SU-DHL-6 (cell line): ENCODE measurements at regions not wholly inside any gene's neighbourhood (a gene's known extent, or its start where the extent isn't known, plus 50 kb on each side); places are given as distances from the start of the nearest gene placed in this dataset.

Experiments
- H2AFZ ChIP-seq: fragments of 200-600 bp; sonication (generic); 2 replicates; pipeline ENCODE4 v1.6.1; 2014; ENCODE audit warnings: low read depth, mild to moderate bottlenecking, moderate library complexity, mixed read lengths, antibody characterized with exemption, low read length; ENCODE audit not compliant: severe bottlenecking
- H3F3A ChIP-seq: fragments of 200-600 bp; shearing (Covaris generic); 2 replicates; pipeline ENCODE4 v1.6.0; 2016; ENCODE audit warnings: antibody characterized with exemption, mild to moderate bottlenecking; ENCODE audit not compliant: insufficient read depth
- H3K27ac ChIP-seq: fragments of 200-600 bp; sonication (generic); 2 replicates; pipeline ENCODE4 v1.5.1; 2016; ENCODE audit warnings: low read depth, mild to moderate bottlenecking, low read length, moderate library complexity, mixed read lengths
- H3K27me3 ChIP-seq: fragments of 200-600 bp; sonication (generic), shearing (Covaris generic); 2 replicates; pipeline ENCODE4 v1.6.0; 2014; ENCODE audit warnings: mild to moderate bottlenecking, low read length
- H3K36me3 ChIP-seq: fragments of 200-600 bp; sonication (generic); 2 replicates; pipeline ENCODE4 v1.6.1; 2014; ENCODE audit warnings: mild to moderate bottlenecking, low read length, mixed read lengths
- H3K4me2 ChIP-seq: fragments of 300-600, 200-600 bp; shearing (Covaris generic), sonication (generic); 2 replicates; pipeline ENCODE4 v1.6.0; 2014; ENCODE audit warnings: low read length, low read depth, mild to moderate bottlenecking; ENCODE audit not compliant: poor library complexity, severe bottlenecking
- H3K4me3 ChIP-seq: fragments of 200-600 bp; sonication (generic); 2 replicates; pipeline ENCODE4 v1.5.1; 2014; ENCODE audit warnings: antibody characterized with exemption, low read length, mild to moderate bottlenecking, mixed read lengths; ENCODE audit not compliant: insufficient read depth, poor library complexity, severe bottlenecking
- H3K79me2 ChIP-seq: fragments of 200-600 bp; sonication (generic); 2 replicates; pipeline ENCODE4 v1.6.1; 2014; ENCODE audit warnings: mild to moderate bottlenecking, low read length, moderate library complexity; ENCODE audit not compliant: insufficient read depth
- H3K9ac ChIP-seq: fragments of 200-600 bp; sonication (generic); 2 replicates; pipeline ENCODE4 v1.7.0; 2014; ENCODE audit warnings: mild to moderate bottlenecking, low read length
- H3K9me2 ChIP-seq: fragments of 200-600 bp; sonication (generic); replicated peaks from 2 replicates; pipeline ENCODE4 v1.6.1; 2014; ENCODE audit warnings: low read length; ENCODE audit not compliant: insufficient read depth
- H3K9me3 ChIP-seq: fragments of 200-600 bp; sonication (generic); 2 replicates; pipeline ENCODE4 v1.6.1; 2014; ENCODE audit warnings: low read length, mixed read lengths; ENCODE audit not compliant: insufficient read depth
- H4K20me1 ChIP-seq: fragments of 200-600 bp; sonication (generic); 2 replicates; pipeline ENCODE4 v1.6.1; 2014; ENCODE audit warnings: low read depth, mild to moderate bottlenecking, antibody characterized with exemption, low read length, moderate library complexity, mixed read lengths
- CTCF ChIP-seq: fragments of 200-600 bp; sonication (generic); IDR thresholded peaks from one replicate; pipeline ENCODE4 v1.5.1; 2017; ENCODE audit warnings: antibody characterized with exemption, mild to moderate bottlenecking, low read length, moderate library complexity; ENCODE audit not compliant: insufficient read depth, poor library complexity, severe bottlenecking
- EZH2phosphoT487 ChIP-seq: fragments of 200-600 bp; sonication (generic), shearing (Covaris generic); conservative IDR thresholded peaks from 2 replicates; pipeline ENCODE4 v1.6.1; 2018; ENCODE audit warnings: mild to moderate bottlenecking, antibody characterized with exemption, low read length, moderate library complexity, mixed read lengths

- no peak overlapping the region for H3K4me2 ChIP-seq
- TF ChIP-seq EZH2phosphoT487 (no peak), CTCF (no peak)
Observed at GRCh38 chr2:192885569-192886160, 690.9 kb upstream of the TMEFF2 start.

GRCh38 chr2:192877159-192877558, 682.4 kb upstream of the TMEFF2 start:
- TF ChIP-seq CTCF, result no peak
- no peak for TF ChIP-seq EZH2phosphoT487
- H3F3A ChIP-seq, result no peaks in the 10 kb centered on the region
- H2AFZ ChIP-seq, result no peak overlapping the region

More at GRCh38 chr2:192885569-192886160, 690.9 kb upstream of the TMEFF2 start:
- Histone ChIP-seq H4K20me1 (no peaks in the 10 kb centered on the region), H3K27ac (no peak overlapping the region), H3K9ac (no peak overlapping the region), H3K9me3 (no peaks in the 10 kb centered on the region), H2AFZ (no peak overlapping the region), H3F3A (no peaks in the 10 kb centered on the region), H3K9me2 (no peaks in the 10 kb centered on the region), H3K79me2 (no peaks in the 10 kb centered on the region), H3K4me3 (no peak overlapping the region), H3K36me3 (peaks cover 2% of the 10 kb centered on the region; the same call in 1 of the 2 replicates), H3K27me3 (no peaks in the 10 kb centered on the region)

GRCh38 chr2:192876698-192877097, 682.0 kb upstream of the TMEFF2 start:
- no peaks in the 10 kb centered on the region for H3K36me3 ChIP-seq
- no peaks in the 10 kb centered on the region for H3K9me3 ChIP-seq
- H4K20me1 ChIP-seq, result no peaks in the 10 kb centered on the region
- no peaks in the 10 kb centered on the region for H3K79me2 ChIP-seq
- H3K9ac ChIP-seq, result no peak overlapping the region
- no peak overlapping the region for H3K4me3 ChIP-seq
- H3K9me2 ChIP-seq, result no peaks in the 10 kb centered on the region
- H3F3A ChIP-seq, result no peaks in the 10 kb centered on the region
- TF ChIP-seq EZH2phosphoT487 (no peak), CTCF (no peak)
- no peak overlapping the region for H2AFZ ChIP-seq
- no peak overlapping the region for H3K27ac ChIP-seq
- no peaks in the 10 kb centered on the region for H3K27me3 ChIP-seq
- H3K4me2 ChIP-seq, result no peak overlapping the region

More at GRCh38 chr2:192877159-192877558, 682.4 kb upstream of the TMEFF2 start:
- no peaks in the 10 kb centered on the region for H3K79me2 ChIP-seq
- H3K4me2 ChIP-seq, result no peak overlapping the region
- no peaks in the 10 kb centered on the region for H3K9me2 ChIP-seq
- H3K27me3 ChIP-seq, result no peaks in the 10 kb centered on the region
- no peak overlapping the region for H3K27ac ChIP-seq
- H3K4me3 ChIP-seq, result no peak overlapping the region
- no peaks in the 10 kb centered on the region for H3K9me3 ChIP-seq
- H4K20me1 ChIP-seq, result no peaks in the 10 kb centered on the region
- no peak overlapping the region for H3K9ac ChIP-seq
- no peaks in the 10 kb centered on the region for H3K36me3 ChIP-seq
